ENCODE measurements at regions not wholly inside any gene's neighbourhood (a gene's known extent, or its start where the extent isn't known, plus 50 kb on each side); places are given as distances from the start of the nearest gene placed in this dataset.
A peak's percentile ranks its signal among the peaks of the same experiment; 100 is the strongest.

DNA sequence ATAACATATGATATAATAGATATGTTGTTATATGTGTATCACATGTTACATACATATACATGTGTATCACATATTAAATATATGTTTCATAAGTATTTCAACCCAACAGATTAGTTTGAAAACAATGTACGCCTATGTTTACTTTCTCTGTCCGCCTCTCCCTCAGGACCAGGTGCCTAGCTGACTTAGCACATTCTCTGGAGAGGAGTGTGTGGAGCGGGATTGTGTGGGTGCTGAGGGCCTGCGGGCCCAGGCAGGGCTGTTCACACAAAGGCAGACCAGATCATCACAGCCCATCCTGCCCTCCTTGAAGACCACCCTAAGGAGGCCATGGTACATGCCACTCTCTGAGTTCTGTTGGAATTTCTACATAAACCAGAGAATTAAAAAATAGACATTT lies 81.0 kb downstream of the PLXNA1 start:
- Histone ChIP-seq H3K79me2 (ENCODE audit: control insufficient read depth, insufficient read depth, low read length, poor library complexity) (no peaks in the 10 kb centered on the region), H3K9ac (ENCODE audit: low read length) (no peak overlapping the region), H4K91ac (ENCODE audit: low read depth, low read length) (no peak overlapping the region), H2AFZ (ENCODE audit: insufficient read depth, low read length, poor library complexity) (no peak overlapping the region), H3K14ac (ENCODE audit: low read length) (no peak overlapping the region), H3K27me3 (ENCODE audit: insufficient read depth, low read length) (no peaks in the 10 kb centered on the region), H4K12ac (ENCODE audit: low read depth, low read length) (no peak overlapping the region), H3K4ac (ENCODE audit: low read depth, low read length) (no peak overlapping the region), H2BK5ac (ENCODE audit: low read depth, low read length, poor library complexity) (no peak overlapping the region), H3K4me2 (ENCODE audit: low read length) (no peak overlapping the region), H2BK12ac (ENCODE audit: low read length) (no peak overlapping the region), H3K4me1 (ENCODE audit: control insufficient read depth in 1 of 2, insufficient read depth in 2 of 2, low read length in 2 of 2) (no peaks in the 10 kb centered on the region), H3K27ac (ENCODE audit: low read depth, low read length) (no peak overlapping the region), H3K36me3 (ENCODE audit: control insufficient read depth in 1 of 2, insufficient read depth in 2 of 2, low read length in 2 of 2) (no peaks in the 10 kb centered on the region), H3K79me1 (ENCODE audit: low read length) (no peaks in the 10 kb centered on the region), H2BK120ac (ENCODE audit: insufficient read depth, low read length, poor library complexity) (no peak overlapping the region), H3K9me3 (ENCODE audit: insufficient read depth, low read depth, low read length) (no peaks in the 10 kb centered on the region), H3K4me3 (ENCODE audit: low read depth, low read length) (no peak overlapping the region), H4K8ac (ENCODE audit: low read depth, low read length) (no peak overlapping the region), H3K18ac (ENCODE audit: low read length) (no peak overlapping the region), H3K23ac (ENCODE audit: low read length) (no peak overlapping the region), H2AK5ac (ENCODE audit: low read length) (no peak overlapping the region)
- DNase-seq, result peak; percentile 57 to 75
- no CpG with 5 or more reads among the region's 4 CpGs for WGBS (ENCODE audit: extremely low coverage, insufficient coverage, insufficient read length)

DNA sequence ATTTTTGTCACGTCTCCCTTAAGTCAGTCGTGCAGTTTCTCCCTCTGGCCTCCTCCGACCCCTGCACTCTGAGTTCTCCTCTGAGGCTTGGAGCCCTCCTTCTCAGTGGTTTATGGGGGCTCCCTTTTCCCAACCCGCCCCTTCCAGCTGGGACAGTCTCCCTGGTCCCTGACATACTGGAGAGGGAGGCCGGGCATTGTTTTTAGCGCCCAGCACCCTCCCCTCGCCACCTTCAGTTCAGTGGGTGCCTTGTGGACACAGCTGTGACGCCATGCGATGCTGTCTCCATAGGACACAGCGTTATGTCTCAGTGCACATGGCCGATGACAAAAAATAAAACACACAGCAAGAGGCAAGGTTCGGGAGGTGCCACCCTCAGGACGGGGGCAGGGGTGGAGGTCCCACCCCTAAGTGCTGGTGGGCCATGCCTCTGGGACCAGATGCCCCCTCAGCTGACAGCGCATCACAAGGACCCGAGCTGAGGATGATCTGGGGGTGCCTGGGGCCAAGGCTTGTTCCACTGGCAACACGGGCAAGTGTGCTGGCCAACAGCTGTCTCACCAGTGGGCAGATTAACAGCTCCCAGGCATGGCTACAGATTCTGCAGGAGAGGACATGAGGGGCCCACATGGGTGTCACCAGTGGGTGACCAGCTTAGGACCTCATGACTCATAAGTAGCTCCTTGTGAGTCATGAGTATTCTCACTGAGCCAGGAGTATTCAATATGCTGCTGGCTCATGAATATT lies 81.6 kb downstream of the PLXNA1 start:
- Histone ChIP-seq H3K36me3 (ENCODE audit: control insufficient read depth in 1 of 2, insufficient read depth in 2 of 2, low read length in 2 of 2) (no peaks in the 10 kb centered on the region), H3K79me2 (ENCODE audit: control insufficient read depth, insufficient read depth, low read length, poor library complexity) (no peaks in the 10 kb centered on the region), H3K23ac (ENCODE audit: low read length) (no peak overlapping the region), H2AK5ac (ENCODE audit: low read length) (no peak overlapping the region), H3K14ac (ENCODE audit: low read length) (no peak overlapping the region), H2BK5ac (ENCODE audit: low read depth, low read length, poor library complexity) (no peak overlapping the region), H3K9me3 (ENCODE audit: insufficient read depth, low read depth, low read length) (no peaks in the 10 kb centered on the region), H3K4ac (ENCODE audit: low read depth, low read length) (no peak overlapping the region), H2BK120ac (ENCODE audit: insufficient read depth, low read length, poor library complexity) (no peak overlapping the region), H2BK12ac (ENCODE audit: low read length) (no peak overlapping the region), H3K27me3 (ENCODE audit: insufficient read depth, low read length) (no peaks in the 10 kb centered on the region), H3K79me1 (ENCODE audit: low read length) (no peaks in the 10 kb centered on the region), H4K12ac (ENCODE audit: low read depth, low read length) (no peak overlapping the region), H3K27ac (ENCODE audit: low read depth, low read length) (no peak overlapping the region), H4K8ac (ENCODE audit: low read depth, low read length) (no peak overlapping the region), H2AFZ (ENCODE audit: insufficient read depth, low read length, poor library complexity) (no peak overlapping the region), H4K91ac (ENCODE audit: low read depth, low read length) (no peak overlapping the region), H3K4me2 (ENCODE audit: low read length) (no peak overlapping the region), H3K4me3 (ENCODE audit: low read depth, low read length) (no peak overlapping the region), H3K9ac (ENCODE audit: low read length) (no peak overlapping the region), H3K18ac (ENCODE audit: low read length) (no peak overlapping the region), H3K4me1 (ENCODE audit: control insufficient read depth in 1 of 2, insufficient read depth in 2 of 2, low read length in 2 of 2) (no peaks in the 10 kb centered on the region)
- peak; percentile 90 to 94 for DNase-seq
- WGBS (ENCODE audit: extremely low coverage, insufficient coverage, insufficient read length), result no CpG with 5 or more reads among the region's 16 CpGs

DNA sequence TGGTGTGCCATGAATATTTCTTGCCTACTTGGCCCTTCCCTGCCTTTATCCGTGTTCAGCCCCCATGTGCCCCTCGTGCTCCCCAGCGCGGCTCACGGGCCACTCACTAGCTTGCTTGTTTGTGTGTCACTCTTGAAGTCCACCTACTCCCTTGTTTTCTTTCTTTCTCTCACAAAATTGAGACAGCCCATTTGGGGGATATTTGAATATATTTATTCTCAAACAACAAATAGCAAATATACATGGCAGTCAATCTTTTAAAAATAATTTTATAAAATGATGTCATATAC lies 82.2 kb downstream of the PLXNA1 start:
- Histone ChIP-seq H4K12ac (ENCODE audit: low read depth, low read length) (no peak overlapping the region), H3K79me2 (ENCODE audit: control insufficient read depth, insufficient read depth, low read length, poor library complexity) (no peaks in the 10 kb centered on the region), H3K18ac (ENCODE audit: low read length) (no peak overlapping the region), H3K4me2 (ENCODE audit: low read length) (no peak overlapping the region), H3K14ac (ENCODE audit: low read length) (no peak overlapping the region), H3K9ac (ENCODE audit: low read length) (no peak overlapping the region), H2BK120ac (ENCODE audit: insufficient read depth, low read length, poor library complexity) (no peak overlapping the region), H3K4ac (ENCODE audit: low read depth, low read length) (no peak overlapping the region), H4K91ac (ENCODE audit: low read depth, low read length) (no peak overlapping the region), H2BK5ac (ENCODE audit: low read depth, low read length, poor library complexity) (no peak overlapping the region), H3K36me3 (ENCODE audit: control insufficient read depth in 1 of 2, insufficient read depth in 2 of 2, low read length in 2 of 2) (no peaks in the 10 kb centered on the region), H3K4me3 (ENCODE audit: low read depth, low read length) (no peak overlapping the region), H3K4me1 (ENCODE audit: control insufficient read depth in 1 of 2, insufficient read depth in 2 of 2, low read length in 2 of 2) (no peaks in the 10 kb centered on the region), H4K8ac (ENCODE audit: low read depth, low read length) (no peak overlapping the region), H3K27me3 (ENCODE audit: insufficient read depth, low read length) (no peaks in the 10 kb centered on the region), H3K9me3 (ENCODE audit: insufficient read depth, low read depth, low read length) (no peaks in the 10 kb centered on the region), H3K23ac (ENCODE audit: low read length) (no peak overlapping the region), H3K27ac (ENCODE audit: low read depth, low read length) (no peak overlapping the region), H2BK12ac (ENCODE audit: low read length) (no peak overlapping the region), H2AFZ (ENCODE audit: insufficient read depth, low read length, poor library complexity) (no peak overlapping the region), H2AK5ac (ENCODE audit: low read length) (no peak overlapping the region), H3K79me1 (ENCODE audit: low read length) (no peaks in the 10 kb centered on the region)
- WGBS (ENCODE audit: extremely low coverage, insufficient coverage, insufficient read length), result no CpG with 5 or more reads among the region's 5 CpGs
- no peak for DNase-seq

DNA sequence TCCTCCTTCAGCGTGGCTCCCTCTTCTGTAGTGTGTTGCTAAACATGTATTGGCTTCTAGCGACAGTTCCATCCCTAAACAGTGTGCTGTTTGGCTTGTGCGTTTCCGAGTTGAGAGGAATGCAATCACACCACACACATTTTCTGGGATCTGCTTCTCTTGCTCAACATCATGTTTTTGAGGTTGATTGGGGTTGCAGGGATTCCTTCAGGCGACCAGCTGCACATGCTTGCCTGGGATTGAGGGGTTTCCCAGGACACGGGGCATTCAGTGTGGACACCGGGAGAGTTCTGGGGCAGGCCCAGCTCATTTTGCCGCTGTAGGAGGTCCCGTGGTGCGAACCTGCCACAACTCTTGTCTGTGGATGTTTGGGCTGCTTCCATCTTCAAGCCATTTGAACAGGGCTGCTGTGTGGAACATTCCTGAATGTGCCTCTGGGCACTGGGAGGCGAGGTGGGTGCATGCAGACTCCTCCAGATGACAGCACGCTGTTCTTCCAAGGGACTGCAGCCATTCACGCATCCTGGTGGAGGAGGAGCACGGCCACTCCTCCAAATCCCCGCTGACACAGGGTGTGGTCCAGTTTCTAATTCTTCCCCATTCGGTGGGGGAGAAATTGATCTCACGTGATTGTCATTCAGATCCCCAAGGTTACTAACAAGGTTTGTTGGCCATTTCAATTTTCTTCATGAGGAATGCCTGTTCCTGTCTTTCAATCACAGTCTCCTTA lies 82.8 kb downstream of the PLXNA1 start:
- Histone ChIP-seq H2BK12ac (ENCODE audit: low read length) (no peak overlapping the region), H4K8ac (ENCODE audit: low read depth, low read length) (no peak overlapping the region), H3K9ac (ENCODE audit: low read length) (no peak overlapping the region), H3K23ac (ENCODE audit: low read length) (no peak overlapping the region), H3K4me1 (ENCODE audit: control insufficient read depth in 1 of 2, insufficient read depth in 2 of 2, low read length in 2 of 2) (no peaks in the 10 kb centered on the region), H3K9me3 (ENCODE audit: insufficient read depth, low read depth, low read length) (no peaks in the 10 kb centered on the region), H3K4me3 (ENCODE audit: low read depth, low read length) (no peak overlapping the region), H3K14ac (ENCODE audit: low read length) (no peak overlapping the region), H2BK120ac (ENCODE audit: insufficient read depth, low read length, poor library complexity) (no peak overlapping the region), H4K12ac (ENCODE audit: low read depth, low read length) (no peak overlapping the region), H4K91ac (ENCODE audit: low read depth, low read length) (no peak overlapping the region), H3K27ac (ENCODE audit: low read depth, low read length) (no peak overlapping the region), H3K79me2 (ENCODE audit: control insufficient read depth, insufficient read depth, low read length, poor library complexity) (no peaks in the 10 kb centered on the region), H3K36me3 (ENCODE audit: control insufficient read depth in 1 of 2, insufficient read depth in 2 of 2, low read length in 2 of 2) (no peaks in the 10 kb centered on the region), H3K4me2 (ENCODE audit: low read length) (no peak overlapping the region), H3K79me1 (ENCODE audit: low read length) (no peaks in the 10 kb centered on the region), H3K4ac (ENCODE audit: low read depth, low read length) (no peak overlapping the region), H2AFZ (ENCODE audit: insufficient read depth, low read length, poor library complexity) (no peak overlapping the region), H3K27me3 (ENCODE audit: insufficient read depth, low read length) (no peaks in the 10 kb centered on the region), H2BK5ac (ENCODE audit: low read depth, low read length, poor library complexity) (no peak overlapping the region), H2AK5ac (ENCODE audit: low read length) (no peak overlapping the region), H3K18ac (ENCODE audit: low read length) (no peak overlapping the region)
- WGBS (ENCODE audit: extremely low coverage, insufficient coverage, insufficient read length), result no CpG with 5 or more reads among the region's 17 CpGs
- no peak for DNase-seq
